IMR-90 (cell line): ENCODE measurements at regions not wholly inside any gene's neighbourhood (a gene's known extent, or its start where the extent isn't known, plus 50 kb on each side); places are given as distances from the start of the nearest gene placed in this dataset.

Experiments
- ATAC-seq: fragments of 200-7000 bp; cut with Tn5 transposase; 2 replicates; pipeline ENCODE4 v1.9.1; 2020; ENCODE audit warnings: low read depth, mild to moderate bottlenecking, moderate library complexity
- BruUV-seq: library from RNA; stranded (reverse); fragments of 400-500 nt; replicated peaks from 2 replicates; lab custom pipeline; 2021; lab: Mats Ljungman, UMichigan
- CTCF ChIA-PET: fragments of 300-600 bp; formaldehyde crosslinking; extraction: SDS; loops from one replicate; lab custom pipeline; 2021; ENCODE audit warnings: antibody characterized with exemption; lab: Yijun Ruan, JAX
- POLR2A ChIA-PET: fragments of 300-600 bp; sonication (Branson Sonifier 250); formaldehyde crosslinking; loops from one replicate; lab custom pipeline; 2022; ENCODE audit warnings: antibody characterized with exemption; ENCODE audit not compliant: unreplicated experiment; lab: Charles Lee
- DNase-seq: peaks from one replicate; pipeline ENCODE4 v3.0.0; 2013
- H2AFZ ChIP-seq: replicated peaks from 2 replicates; pipeline ENCODE3; 2013; ENCODE audit warnings: low read length, mild to moderate bottlenecking; ENCODE audit not compliant: poor library complexity
- H2AK5ac ChIP-seq: 2 replicates; pipeline ENCODE4 v1.6.1; 2013; ENCODE audit warnings: low read depth, low read length, inconsistent platforms
- H2AK9ac ChIP-seq: replicated peaks from 2 replicates; pipeline ENCODE3; 2013; ENCODE audit warnings: mild to moderate bottlenecking, low read depth, low read length, moderate library complexity; ENCODE audit not compliant: poor library complexity
- H2BK120ac ChIP-seq: 2 replicates; pipeline ENCODE4 v1.6.1; 2013; ENCODE audit warnings: low read depth, low read length, inconsistent platforms
- H2BK15ac ChIP-seq: 3 replicates; pipeline ENCODE4 v1.6.1; 2013; ENCODE audit warnings: low read depth, low read length, inconsistent platforms
- H2BK20ac ChIP-seq: 2 replicates; pipeline ENCODE4 v1.6.1; 2013; ENCODE audit warnings: low read depth, mild to moderate bottlenecking, inconsistent platforms, low read length, moderate library complexity
- H2BK5ac ChIP-seq: 2 replicates; pipeline ENCODE4 v1.6.1; 2013; ENCODE audit warnings: mild to moderate bottlenecking, low read depth, low read length, inconsistent platforms; ENCODE audit not compliant: poor library complexity, severe bottlenecking
- H3K14ac ChIP-seq: replicated peaks from 2 replicates; pipeline ENCODE4 v1.6.1; 2013; ENCODE audit warnings: low read depth, low read length, inconsistent platforms
- H3K18ac ChIP-seq: 2 replicates; pipeline ENCODE4 v1.6.1; 2013; ENCODE audit warnings: low read depth, low read length, control low read depth
- H3K23ac ChIP-seq: 2 replicates; pipeline ENCODE4 v1.6.1; 2013; ENCODE audit warnings: low read depth, low read length, inconsistent platforms
- H3K27ac ChIP-seq: 2 replicates; pipeline ENCODE4 v1.5.1; 2013; ENCODE audit warnings: mild to moderate bottlenecking, control low read depth, low read length; ENCODE audit not compliant: insufficient read depth
- H3K27me3 ChIP-seq: 2 replicates; pipeline ENCODE4 v1.6.1; 2013; ENCODE audit warnings: low read length; ENCODE audit not compliant: control insufficient read depth, insufficient read depth
- H3K36me3 ChIP-seq: 2 replicates; pipeline ENCODE4 v1.6.1; 2013; ENCODE audit warnings: low read length, mixed read lengths; ENCODE audit not compliant: control insufficient read depth, insufficient read depth
- H3K4ac ChIP-seq: 2 replicates; pipeline ENCODE4 v1.6.1; 2013; ENCODE audit warnings: low read depth, low read length, inconsistent platforms
- H3K4me1 ChIP-seq: 2 replicates; pipeline ENCODE4 v1.6.1; 2013; ENCODE audit warnings: low read length, mixed read lengths; ENCODE audit not compliant: control insufficient read depth, insufficient read depth
- H3K4me2 ChIP-seq: 2 replicates; pipeline ENCODE4 v1.6.1; 2013; ENCODE audit warnings: low read depth, mild to moderate bottlenecking, control low read depth, low read length, moderate library complexity
- H3K4me3 ChIP-seq: 2 replicates; pipeline ENCODE4 v1.5.1; 2013; ENCODE audit warnings: low read depth, mild to moderate bottlenecking, control low read depth, low read length, moderate library complexity; ENCODE audit not compliant: insufficient read depth
- H3K56ac ChIP-seq: 2 replicates; pipeline ENCODE4 v1.6.1; 2013; ENCODE audit warnings: low read length, inconsistent platforms; ENCODE audit not compliant: insufficient read depth; ENCODE audit errors: extremely low read depth
- H3K79me1 ChIP-seq, 2 experiments: 2 replicates each; pipeline ENCODE4 v1.6.1; 2013; ENCODE audit warnings: low read length in 2 of 2, inconsistent platforms in 1 of 2, low read depth in 1 of 2
- H3K9ac ChIP-seq: 2 replicates; pipeline ENCODE4 v1.6.1; 2013; ENCODE audit warnings: low read depth, low read length, control low read depth
- H3K9me1 ChIP-seq: 2 replicates; pipeline ENCODE4 v1.6.1; 2013; ENCODE audit warnings: low read length, inconsistent platforms; ENCODE audit not compliant: insufficient read depth
- H3K9me3 ChIP-seq: 2 replicates; pipeline ENCODE4 v1.6.1; 2013; ENCODE audit warnings: low read length; ENCODE audit not compliant: control insufficient read depth, insufficient read depth
- H4K20me1 ChIP-seq: 2 replicates; pipeline ENCODE4 v1.6.1; 2013; ENCODE audit warnings: low read length, inconsistent platforms; ENCODE audit not compliant: insufficient read depth
- H4K5ac ChIP-seq: 2 replicates; pipeline ENCODE4 v1.6.1; 2013; ENCODE audit warnings: mild to moderate bottlenecking, low read depth, low read length, control low read depth
- H4K8ac ChIP-seq, 2 experiments: 2 replicates each; pipeline ENCODE4 v1.6.1; 2013; ENCODE audit warnings: low read depth in 2 of 2, low read length in 2 of 2, control low read depth in 1 of 2, inconsistent platforms in 1 of 2
- H4K91ac ChIP-seq: 2 replicates; pipeline ENCODE4 v1.6.1; 2013; ENCODE audit warnings: low read depth, low read length, inconsistent platforms; ENCODE audit not compliant: insufficient read depth
- CTCF ChIP-seq: conservative IDR thresholded peaks from 2 replicates; pipeline ENCODE4 v1.5.1; 2012; ENCODE audit warnings: mild to moderate bottlenecking, low read depth, low read length, improper control_type of control experiment
- ELK1 ChIP-seq: fragments of 150-350 bp; IDR thresholded peaks from 2 replicates; pipeline ENCODE4 v1.6.1; 2016; ENCODE audit warnings: low read depth, mild to moderate bottlenecking, low read length, moderate library complexity, borderline replicate concordance
- FOS ChIP-seq: fragments of 150-350 bp; IDR thresholded peaks from 2 replicates; pipeline ENCODE4 v1.6.1; 2016; ENCODE audit warnings: low read depth, low read length
- MAFK ChIP-seq: IDR thresholded peaks from 2 replicates; pipeline ENCODE4 v1.6.1; 2012; ENCODE audit warnings: low read depth, low read length, improper control_type of control experiment
- NFE2L2 ChIP-seq: fragments of 150-350 bp; IDR thresholded peaks from 2 replicates; pipeline ENCODE4 v1.6.1; 2016; ENCODE audit warnings: low read depth, mild to moderate bottlenecking, low read length
- POLR2A ChIP-seq: IDR thresholded peaks from 2 replicates; pipeline ENCODE4 v1.6.1; 2012; ENCODE audit warnings: mild to moderate bottlenecking, low read depth, low read length
- RAD21 ChIP-seq: IDR thresholded peaks from 2 replicates; pipeline ENCODE4 v1.6.1; 2012; ENCODE audit warnings: low read length, improper control_type of control experiment
- RFX5 ChIP-seq: IDR thresholded peaks from 2 replicates; pipeline ENCODE4 v1.8.0; 2012; ENCODE audit warnings: low read depth, mild to moderate bottlenecking, low read length, moderate library complexity
- SMC3 ChIP-seq: fragments of 150-350 bp; IDR thresholded peaks from 2 replicates; pipeline ENCODE4 v1.6.1; 2016; ENCODE audit warnings: low read depth, mild to moderate bottlenecking, antibody characterized with exemption, low read length, moderate library complexity
- WGBS, 2 experiments: methylation state at CpG; one replicate each; pipeline versions ENCODE4 v1.1.5 to v1.1.7; 2013; ENCODE audit warnings: missing lambda C conversion rate in 2 of 2; ENCODE audit not compliant: insufficient read length in 1 of 2; ENCODE audit errors: extremely low coverage in 2 of 2; 5-methylcytosine and 5-hydroxymethylcytosine counted together
- dilution Hi-C: fragments of 300-500 bp; cut with HindIII; formaldehyde crosslinking; loops from one replicate; pipeline ENCODE4 v1.14.3; 2018; ENCODE audit warnings: low sequenced_read_pairs; ENCODE audit not compliant: unreplicated experiment
- in situ Hi-C: fragments of 300-500 bp; cut with MboI; formaldehyde crosslinking; loops from 3 replicates; pipeline ENCODE4 v1.14.3; 2019; ENCODE audit warnings: low sequenced_read_pairs, inconsistent platforms, mixed read lengths
- intact Hi-C: fragments of 100-400 bp; cut with micrococcal nuclease; formaldehyde crosslinking; loops from 2 replicates; pipeline ENCODE4 v1.10.0; 2022

- Histone ChIP-seq H3K36me3 (no peaks in the 10 kb centered on the region), H3K4me2 (no peak overlapping the region), H2AK5ac (no peak overlapping the region), H2BK15ac (no peak overlapping the region), H3K4me1 (no peaks in the 10 kb centered on the region), H3K27me3 (no peaks in the 10 kb centered on the region), H2BK120ac (no peak overlapping the region), H4K5ac (no peak overlapping the region), H3K9me1 (no peaks in the 10 kb centered on the region), H2AK9ac (no peak overlapping the region), H4K91ac (no peak overlapping the region), H3K56ac (no peak overlapping the region), H4K8ac (no peak overlapping the region), H2AFZ (no peak overlapping the region), H3K23ac (no peak overlapping the region), H3K18ac (no peak overlapping the region), H3K27ac (no peak overlapping the region), H3K79me1 (no peaks in the 10 kb centered on the region), H3K9ac (no peak overlapping the region), H3K9me3 (peaks cover 20% of the 10 kb centered on the region), H4K20me1 (no peaks in the 10 kb centered on the region), H2BK5ac (no peak overlapping the region), H3K4me3 (no peak overlapping the region), H3K14ac (no peak overlapping the region), H3K4ac (no peak overlapping the region), H2BK20ac (no peak overlapping the region)
- ChIA-PET POLR2A (no interaction called here), CTCF (no interaction called here)
- TF ChIP-seq FOS (no peak), MAFK (no peak), CTCF (no peak), POLR2A (no peak), ELK1 (no peak), RFX5 (no peak), NFE2L2 (no peak), RAD21 (no peak), SMC3 (no peak)
- BruUV-seq, result no TSS peak
- in situ Hi-C loops (no loop called here), intact Hi-C loops (no loop called here), dilution Hi-C loops (no loop called here)
- 35% methylated on average over 2 of the region's 5 CpGs; no CpG with 5 or more reads in 1 of the 2 experiments for WGBS, 2 experiments
- DNase-seq, result no peak
- ATAC-seq, result no peak
Measured at GRCh38 chr12:34109390-34109789, 87.1 kb downstream of the ALG10 start.
